Endodermal cell (in vitro differentiated cells): ENCODE measurements at regions not wholly inside any gene's neighbourhood (a gene's known extent, or its start where the extent isn't known, plus 50 kb on each side); places are given as distances from the start of the nearest gene placed in this dataset.

Experiments
- DNase-seq: peaks from one replicate; pipeline ENCODE4 v3.0.0-alpha.2; 2017
- H3K27ac ChIP-seq: 2 replicates; pipeline ENCODE4 v1.5.1; 2013; ENCODE audit warnings: mild to moderate bottlenecking, low read depth, low read length, moderate library complexity
- H3K27me3 ChIP-seq: 2 replicates; pipeline ENCODE4 v1.6.1; 2013; ENCODE audit warnings: mild to moderate bottlenecking, low read length, moderate library complexity; ENCODE audit not compliant: insufficient read depth, control insufficient read depth, poor library complexity, severe bottlenecking
- H3K36me3 ChIP-seq: 2 replicates; pipeline ENCODE4 v1.7.0; 2013; ENCODE audit warnings: mild to moderate bottlenecking, low read length, moderate library complexity; ENCODE audit not compliant: control insufficient read depth, insufficient read depth
- H3K4me1 ChIP-seq: one replicate; pipeline ENCODE4 v1.7.0; 2013; ENCODE audit warnings: low read length; ENCODE audit not compliant: control insufficient read depth, insufficient read depth
- H3K4me3 ChIP-seq: 2 replicates; pipeline ENCODE4 v1.5.1; 2013; ENCODE audit warnings: mild to moderate bottlenecking, low read length, moderate library complexity
- H3K9ac ChIP-seq: 2 replicates; pipeline ENCODE4 v1.6.1; 2013; ENCODE audit warnings: mild to moderate bottlenecking, low read length, moderate library complexity; ENCODE audit not compliant: poor library complexity, severe bottlenecking; ENCODE audit errors: extremely low read depth
- H3K9me3 ChIP-seq: 2 replicates; pipeline ENCODE4 v1.6.1; 2013; ENCODE audit warnings: mild to moderate bottlenecking, low read length, moderate library complexity; ENCODE audit not compliant: control insufficient read depth
- H3K27ac Mint-ChIP-seq: 2 replicates; pipeline ENCODE4 v1.8.0; 2020; ENCODE audit warnings: mixed read lengths
- H3K27me3 Mint-ChIP-seq: 2 replicates; pipeline ENCODE4 v1.8.0; 2021; ENCODE audit warnings: mild to moderate bottlenecking, mixed read lengths; ENCODE audit not compliant: insufficient read depth
- H3K36me3 Mint-ChIP-seq: 2 replicates; pipeline ENCODE4 v1.8.0; 2020; ENCODE audit warnings: low read depth, mixed read lengths
- H3K4me1 Mint-ChIP-seq: 2 replicates; pipeline ENCODE4 v1.8.0; 2020; ENCODE audit warnings: mixed read lengths
- H3K4me3 Mint-ChIP-seq: 2 replicates; pipeline ENCODE4 v1.8.0; 2020; ENCODE audit warnings: mild to moderate bottlenecking, moderate library complexity, mixed read lengths
- H3K9me3 Mint-ChIP-seq: 2 replicates; pipeline ENCODE4 v1.8.0; 2020; ENCODE audit warnings: mild to moderate bottlenecking, mixed read lengths
- CTCF ChIP-seq: fragments of 200-600 bp; sonication (generic); conservative IDR thresholded peaks from 2 replicates; pipeline ENCODE4 v1.5.0; 2021; ENCODE audit warnings: antibody characterized with exemption, mild to moderate bottlenecking
- WGBS, 2 experiments: methylation state at CpG; one replicate each; pipeline versions ENCODE4 v1.1.5 to v1.1.7; 2013; ENCODE audit warnings: missing lambda C conversion rate in 2 of 2, mixed read lengths in 1 of 2; ENCODE audit not compliant: insufficient coverage in 1 of 2, insufficient read length in 1 of 2; 5-methylcytosine and 5-hydroxymethylcytosine counted together

- Mint-ChIP-seq H3K27ac (no peak overlapping the region), H3K27me3 (no peaks in the 10 kb centered on the region), H3K36me3 (no peaks in the 10 kb centered on the region), H3K9me3 (no peaks in the 10 kb centered on the region), H3K4me3 (no peak overlapping the region), H3K4me1 (no peaks in the 10 kb centered on the region)
- no peaks in the 10 kb centered on the region for H3K27me3 ChIP-seq
- H3K4me1 ChIP-seq = no peaks in the 10 kb centered on the region
- no peak for DNase-seq
- no peak overlapping the region for H3K27ac ChIP-seq
- H3K4me3 ChIP-seq = no peak overlapping the region
- no peak overlapping the region for H3K9ac ChIP-seq
- no peaks in the 10 kb centered on the region for H3K9me3 ChIP-seq
- no peaks in the 10 kb centered on the region for H3K36me3 ChIP-seq
- TF ChIP-seq CTCF = no peak
- 80% methylated on average over 1 of the region's 1 CpG; no CpG with 5 or more reads in 1 of the 2 experiments for WGBS, 2 experiments
Observed at GRCh38 chr13:83024232-83024631, 858.0 kb downstream of the SLITRK1 start.

GRCh38 chr13:83019986-83020385 lies 862.3 kb downstream of the SLITRK1 start:
- Histone ChIP-seq H3K27ac (no peak overlapping the region), H3K36me3 (no peaks in the 10 kb centered on the region), H3K27me3 (no peaks in the 10 kb centered on the region), H3K9me3 (no peaks in the 10 kb centered on the region), H3K4me3 (no peak overlapping the region), H3K4me1 (no peaks in the 10 kb centered on the region), H3K9ac (no peak overlapping the region)
- no peak overlapping the region for H3K4me3 Mint-ChIP-seq
- H3K27ac Mint-ChIP-seq = no peak overlapping the region
- no peak for TF ChIP-seq CTCF
- H3K27me3 Mint-ChIP-seq = peaks cover 1% of the 10 kb centered on the region
- H3K9me3 Mint-ChIP-seq = no peaks in the 10 kb centered on the region
- WGBS, 2 experiments = 96 to 97% methylated on average over 3 to 4 of the region's 4 CpGs
- H3K4me1 Mint-ChIP-seq = no peaks in the 10 kb centered on the region
- DNase-seq = no peak
- H3K36me3 Mint-ChIP-seq = no peaks in the 10 kb centered on the region

GRCh38 chr13:83009987-83010386 lies 872.3 kb downstream of the SLITRK1 start:
- H3K27ac Mint-ChIP-seq = no peak overlapping the region
- no peaks in the 10 kb centered on the region for H3K9me3 ChIP-seq
- WGBS, 2 experiments = 92 to 94% methylated on average over 1 to 2 of the region's 2 CpGs
- no peak overlapping the region for H3K4me3 ChIP-seq
- no peaks in the 10 kb centered on the region for H3K36me3 Mint-ChIP-seq
- no peak overlapping the region for H3K27ac ChIP-seq
- TF ChIP-seq CTCF = no peak
- no peaks in the 10 kb centered on the region for H3K4me1 ChIP-seq
- no peaks in the 10 kb centered on the region for H3K4me1 Mint-ChIP-seq
- H3K4me3 Mint-ChIP-seq = no peak overlapping the region
- no peak for DNase-seq
- H3K9me3 Mint-ChIP-seq = no peaks in the 10 kb centered on the region
- no peaks in the 10 kb centered on the region for H3K27me3 Mint-ChIP-seq
- H3K9ac ChIP-seq = no peak overlapping the region
- H3K27me3 ChIP-seq = no peaks in the 10 kb centered on the region
- no peaks in the 10 kb centered on the region for H3K36me3 ChIP-seq
